Liver (tissue), 8 donors: ENCODE measurements at regions not wholly inside any gene's neighbourhood (a gene's known extent, or its start where the extent isn't known, plus 50 kb on each side); places are given as distances from the start of the nearest gene placed in this dataset.

Source experiments
- DNase-seq: peaks from one replicate; pipeline ENCODE4 v3.0.0-alpha.2; 2017; ENCODE audit warnings: low spot score
- H3K27ac ChIP-seq, 2 donors: one replicate each; pipeline ENCODE4 v1.7.0; 2013; ENCODE audit warnings: inconsistent platforms in 2 of 2, low read length in 2 of 2, control low read depth in 1 of 2, low read depth in 1 of 2, mild to moderate bottlenecking in 1 of 2
- H3K27me3 ChIP-seq, 4 donors: one replicate each; pipeline versions ENCODE4 v1.6.1 to v1.7.0; 2013; ENCODE audit warnings: low read length in 3 of 4, inconsistent platforms in 1 of 4, mild to moderate bottlenecking in 1 of 4, moderate library complexity in 1 of 4; ENCODE audit not compliant: control insufficient read depth in 4 of 4, insufficient read depth in 4 of 4
- H3K36me3 ChIP-seq, 4 donors: one replicate each; pipeline versions ENCODE4 v1.6.1 to v1.7.0; 2013; ENCODE audit warnings: low read length in 3 of 4, mild to moderate bottlenecking in 3 of 4, low read depth in 1 of 4, moderate library complexity in 1 of 4; ENCODE audit not compliant: control insufficient read depth in 4 of 4, insufficient read depth in 3 of 4
- H3K4me1 ChIP-seq, 4 donors: one replicate each; pipeline versions ENCODE4 v1.6.1 to v1.7.0; 2013; ENCODE audit warnings: low read length in 3 of 4, mild to moderate bottlenecking in 3 of 4, moderate library complexity in 1 of 4; ENCODE audit not compliant: control insufficient read depth in 4 of 4, insufficient read depth in 4 of 4
- H3K4me3 ChIP-seq, 3 donors: one replicate each; pipeline versions ENCODE4 v1.6.1 to v1.7.0; 2013; ENCODE audit warnings: low read length in 3 of 3, control low read depth in 1 of 3, low read depth in 1 of 3, mild to moderate bottlenecking in 1 of 3
- H3K9ac ChIP-seq, 2 donors: one replicate each; pipeline ENCODE4 v1.7.0; 2013; ENCODE audit warnings: low read length in 2 of 2, mild to moderate bottlenecking in 2 of 2, moderate library complexity in 2 of 2, control low read depth in 1 of 2, low read depth in 1 of 2
- H3K9me3 ChIP-seq, 4 donors: one replicate each; pipeline versions ENCODE4 v1.6.1 to v1.7.0; 2013; ENCODE audit warnings: low read length in 3 of 4; ENCODE audit not compliant: control insufficient read depth in 4 of 4
- EGR1 ChIP-seq, 2 donors: IDR thresholded peaks; 2 replicates each; pipeline ENCODE4 v1.6.1; 2016 to 2018; ENCODE audit warnings: antibody characterized with exemption in 2 of 2, low read depth in 2 of 2
- FOXA1 ChIP-seq: IDR thresholded peaks from 2 replicates; pipeline ENCODE4 v1.6.1; 2016; ENCODE audit warnings: antibody characterized with exemption
- FOXA2 ChIP-seq: IDR thresholded peaks from 2 replicates; pipeline ENCODE4 v1.6.1; 2016; ENCODE audit warnings: antibody characterized with exemption
- GABPA ChIP-seq, 2 donors: IDR thresholded peaks in 1 of 2; conservative IDR thresholded peaks in 1 of 2; 2 replicates each; pipeline ENCODE4 v1.6.1; 2016; ENCODE audit warnings: antibody characterized with exemption in 2 of 2, mild to moderate bottlenecking in 1 of 2, moderate library complexity in 1 of 2
- HNF4A ChIP-seq, 2 donors: conservative IDR thresholded peaks; 2 replicates each; pipeline ENCODE4 v1.6.1; 2016; ENCODE audit warnings: antibody characterized with exemption in 2 of 2, mild to moderate bottlenecking in 2 of 2
- HNF4G ChIP-seq: IDR thresholded peaks from 2 replicates; pipeline ENCODE4 v1.6.1; 2016; ENCODE audit warnings: antibody characterized with exemption
- JUND ChIP-seq, 2 donors: IDR thresholded peaks; 2 replicates each; pipeline ENCODE4 v1.6.1; 2016; ENCODE audit warnings: antibody characterized with exemption in 2 of 2
- NR2F2 ChIP-seq: IDR thresholded peaks from 2 replicates; pipeline ENCODE4 v1.6.1; 2016; ENCODE audit warnings: antibody characterized with exemption
- RAD21 ChIP-seq, 2 donors: IDR thresholded peaks; 2 replicates each; pipeline ENCODE4 v1.6.1; 2016; ENCODE audit warnings: antibody characterized with exemption in 2 of 2, mild to moderate bottlenecking in 2 of 2
- RXRA ChIP-seq, 2 donors: IDR thresholded peaks; 2 replicates each; pipeline ENCODE4 v1.6.1; 2017 to 2018; ENCODE audit warnings: antibody characterized with exemption in 2 of 2, mild to moderate bottlenecking in 1 of 2
- SP1 ChIP-seq: IDR thresholded peaks from 2 replicates; pipeline ENCODE4 v1.6.1; 2018; ENCODE audit warnings: antibody characterized with exemption, mild to moderate bottlenecking
- TAF1 ChIP-seq: conservative IDR thresholded peaks from 2 replicates; pipeline ENCODE4 v1.6.1; 2016; ENCODE audit warnings: antibody characterized with exemption, mild to moderate bottlenecking
- YY1 ChIP-seq: IDR thresholded peaks from 2 replicates; pipeline ENCODE4 v1.6.1; 2016; ENCODE audit warnings: antibody characterized with exemption, mild to moderate bottlenecking
- WGBS: extraction: QIAGEN DNeasy Blood & Tissue Kit; methylation state at CpG from one replicate; pipeline ENCODE4 v1.1.7; 2013; 5-methylcytosine and 5-hydroxymethylcytosine counted together
- TF ChIP-seq, protein P1 (sequence below): IDR thresholded peaks from 2 replicates; pipeline ENCODE4 v1.6.1; 2016; ENCODE audit warnings: antibody characterized with exemption
- TF ChIP-seq, protein P2 (sequence below): IDR thresholded peaks from 2 replicates; pipeline ENCODE4 v1.6.1; 2016; ENCODE audit warnings: antibody characterized with exemption
- TF ChIP-seq, protein P3 (sequence below): IDR thresholded peaks from 2 replicates; pipeline ENCODE4 v1.6.1; 2016; ENCODE audit warnings: antibody characterized with exemption
- TF ChIP-seq, protein P4 (sequence below): fragments of 150-350 bp; IDR thresholded peaks from 2 replicates; pipeline ENCODE4 v1.5.1; 2017; ENCODE audit warnings: improper control_type of control experiment, low read depth, low read length; ENCODE audit not compliant: missing input control
- donor health status: healthy.
- donor health status: healthy.
- donor health status: healthy.
- donor health status: healthy.
- donor health status: healthy.

DNA sequence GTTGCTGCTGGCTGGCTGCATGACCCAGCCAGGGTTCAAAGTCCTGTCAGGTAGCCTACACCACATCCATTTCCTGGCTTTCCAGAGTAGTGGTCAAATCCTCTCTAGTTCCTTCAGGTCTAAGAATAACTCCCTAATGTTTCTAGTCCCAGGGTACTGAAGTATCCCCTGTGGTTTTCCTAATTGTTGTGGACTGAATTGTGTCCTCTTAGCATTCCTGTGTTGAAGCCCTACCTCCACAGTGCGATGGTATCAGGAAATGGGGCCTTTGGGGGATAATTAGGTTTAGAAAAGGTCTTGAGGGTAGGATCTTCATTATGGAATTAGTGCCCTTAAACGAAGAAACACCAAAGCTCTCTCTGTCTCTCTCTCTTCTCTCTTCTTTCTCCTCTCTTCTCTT is 191.8 kb upstream of the CCNG1 start:
- H3K36me3 ChIP-seq, result no peaks in the 10 kb centered on the region
- H3K9me3 ChIP-seq, result no peaks in the 10 kb centered on the region
- H3K4me1 ChIP-seq, result peaks cover 3 to 11% (median 5%) of the 10 kb centered on the region in 4 donors
- no peaks in the 10 kb centered on the region for H3K27me3 ChIP-seq
- no peak overlapping the region for H3K9ac ChIP-seq
- DNase-seq, result no peak
- WGBS, result 76% methylated on average over 2 of the region's 2 CpGs
- H3K4me3 ChIP-seq, result no peak overlapping the region
- TF ChIP-seq JUND (IDR thresholded peaks at IDR 0.05) (no peak), FOXA1 (no peak), FOXA2 (no peak), HNF4A (conservative IDR thresholded peaks at IDR 0.05) (no peak), SP1 (no peak), RAD21 (IDR thresholded peaks at IDR 0.05) (no peak), NR2F2 (no peak), YY1 (no peak), EGR1 (IDR thresholded peaks at IDR 0.05; ENCODE audit: low read depth in 2 of 2) (no peak)
- TF ChIP-seq, protein P1, sequence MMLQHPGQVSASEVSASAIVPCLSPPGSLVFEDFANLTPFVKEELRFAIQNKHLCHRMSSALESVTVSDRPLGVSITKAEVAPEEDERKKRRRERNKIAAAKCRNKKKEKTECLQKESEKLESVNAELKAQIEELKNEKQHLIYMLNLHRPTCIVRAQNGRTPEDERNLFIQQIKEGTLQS, result no peak
- TF ChIP-seq, protein P2, sequence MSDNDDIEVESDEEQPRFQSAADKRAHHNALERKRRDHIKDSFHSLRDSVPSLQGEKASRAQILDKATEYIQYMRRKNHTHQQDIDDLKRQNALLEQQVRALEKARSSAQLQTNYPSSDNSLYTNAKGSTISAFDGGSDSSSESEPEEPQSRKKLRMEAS, result no peak
- TF ChIP-seq, protein P3, sequence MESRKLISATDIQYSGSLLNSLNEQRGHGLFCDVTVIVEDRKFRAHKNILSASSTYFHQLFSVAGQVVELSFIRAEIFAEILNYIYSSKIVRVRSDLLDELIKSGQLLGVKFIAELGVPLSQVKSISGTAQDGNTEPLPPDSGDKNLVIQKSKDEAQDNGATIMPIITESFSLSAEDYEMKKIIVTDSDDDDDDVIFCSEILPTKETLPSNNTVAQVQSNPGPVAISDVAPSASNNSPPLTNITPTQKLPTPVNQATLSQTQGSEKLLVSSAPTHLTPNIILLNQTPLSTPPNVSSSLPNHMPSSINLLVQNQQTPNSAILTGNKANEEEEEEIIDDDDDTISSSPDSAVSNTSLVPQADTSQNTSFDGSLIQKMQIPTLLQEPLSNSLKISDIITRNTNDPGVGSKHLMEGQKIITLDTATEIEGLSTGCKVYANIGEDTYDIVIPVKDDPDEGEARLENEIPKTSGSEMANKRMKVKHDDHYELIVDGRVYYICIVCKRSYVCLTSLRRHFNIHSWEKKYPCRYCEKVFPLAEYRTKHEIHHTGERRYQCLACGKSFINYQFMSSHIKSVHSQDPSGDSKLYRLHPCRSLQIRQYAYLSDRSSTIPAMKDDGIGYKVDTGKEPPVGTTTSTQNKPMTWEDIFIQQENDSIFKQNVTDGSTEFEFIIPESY, result no peak
- TF ChIP-seq, protein P4, sequence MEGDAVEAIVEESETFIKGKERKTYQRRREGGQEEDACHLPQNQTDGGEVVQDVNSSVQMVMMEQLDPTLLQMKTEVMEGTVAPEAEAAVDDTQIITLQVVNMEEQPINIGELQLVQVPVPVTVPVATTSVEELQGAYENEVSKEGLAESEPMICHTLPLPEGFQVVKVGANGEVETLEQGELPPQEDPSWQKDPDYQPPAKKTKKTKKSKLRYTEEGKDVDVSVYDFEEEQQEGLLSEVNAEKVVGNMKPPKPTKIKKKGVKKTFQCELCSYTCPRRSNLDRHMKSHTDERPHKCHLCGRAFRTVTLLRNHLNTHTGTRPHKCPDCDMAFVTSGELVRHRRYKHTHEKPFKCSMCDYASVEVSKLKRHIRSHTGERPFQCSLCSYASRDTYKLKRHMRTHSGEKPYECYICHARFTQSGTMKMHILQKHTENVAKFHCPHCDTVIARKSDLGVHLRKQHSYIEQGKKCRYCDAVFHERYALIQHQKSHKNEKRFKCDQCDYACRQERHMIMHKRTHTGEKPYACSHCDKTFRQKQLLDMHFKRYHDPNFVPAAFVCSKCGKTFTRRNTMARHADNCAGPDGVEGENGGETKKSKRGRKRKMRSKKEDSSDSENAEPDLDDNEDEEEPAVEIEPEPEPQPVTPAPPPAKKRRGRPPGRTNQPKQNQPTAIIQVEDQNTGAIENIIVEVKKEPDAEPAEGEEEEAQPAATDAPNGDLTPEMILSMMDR, result no peak
- no peak overlapping the region for H3K27ac ChIP-seq

DNA sequence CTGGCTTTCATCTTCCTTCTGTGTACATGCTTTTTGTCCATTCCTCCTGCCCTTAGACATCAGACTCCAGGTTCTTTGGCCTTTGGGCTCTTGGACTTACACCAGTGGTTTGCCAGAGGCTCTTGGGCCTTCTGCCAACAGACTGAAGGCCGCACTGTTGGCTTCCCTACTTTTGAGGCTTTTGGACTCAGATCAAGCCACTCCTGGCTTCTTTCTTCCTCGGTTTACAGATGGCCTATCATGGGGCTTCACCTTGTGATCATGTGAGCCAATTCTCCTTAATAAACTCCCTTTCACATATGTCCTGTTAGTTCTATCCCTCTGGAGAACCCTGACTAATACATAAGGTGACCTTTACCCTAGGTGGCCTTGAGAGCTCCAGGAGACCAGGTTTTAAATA is 189.1 kb upstream of the CCNG1 start:
- no peak overlapping the region for H3K9ac ChIP-seq
- H3K27me3 ChIP-seq, result no peaks in the 10 kb centered on the region
- DNase-seq, result no peak
- H3K4me3 ChIP-seq, result no peak overlapping the region
- H3K27ac ChIP-seq, result no peak overlapping the region
- peaks cover 3 to 11% (median 5%) of the 10 kb centered on the region in 4 donors for H3K4me1 ChIP-seq
- TF ChIP-seq FOXA1, result peak; percentile 9
- peak; percentile 55 for TF ChIP-seq HNF4G
- TF ChIP-seq YY1, result peak; percentile 19
- peak; percentile 31 to 51 for TF ChIP-seq RXRA (IDR thresholded peaks at IDR 0.05)
- no peak for TF ChIP-seq EGR1 (IDR thresholded peaks at IDR 0.05; ENCODE audit: low read depth in 2 of 2)
- TF ChIP-seq RAD21 (IDR thresholded peaks at IDR 0.05), result no peak
- peak; percentile 84 to 91 for TF ChIP-seq HNF4A (conservative IDR thresholded peaks at IDR 0.05)
- no peak for TF ChIP-seq FOXA2
- H3K36me3 ChIP-seq, result no peaks in the 10 kb centered on the region
- H3K9me3 ChIP-seq, result no peaks in the 10 kb centered on the region
- 30% methylated on average over 2 of the region's 2 CpGs for WGBS

DNA sequence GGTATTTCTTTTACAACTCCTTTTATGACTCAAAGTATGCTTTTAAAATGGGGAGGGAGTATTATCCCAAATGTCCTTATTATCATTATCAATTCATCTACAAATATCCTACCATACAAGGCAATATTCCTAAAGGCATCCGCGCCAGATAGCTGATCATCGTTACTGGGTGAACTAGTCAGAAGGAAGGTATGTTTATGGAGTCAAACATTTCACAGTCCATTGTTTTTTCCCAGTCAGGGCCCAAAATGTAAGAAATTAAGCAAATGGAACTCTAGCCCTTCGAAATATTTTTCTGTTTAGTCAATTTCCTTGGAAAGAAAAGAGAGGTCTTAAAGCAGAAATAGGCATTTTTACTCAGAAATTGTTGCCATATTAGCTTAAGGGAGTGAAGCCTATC is 188.5 kb upstream of the CCNG1 start:
- DNase-seq, result no peak
- H3K9ac ChIP-seq, result no peak overlapping the region
- no peak overlapping the region for H3K4me3 ChIP-seq
- TF ChIP-seq, protein P2, result no peak
- TF ChIP-seq JUND (IDR thresholded peaks at IDR 0.05) (no peak), GABPA (IDR thresholded peaks at IDR 0.05 in 1 of 2, conservative IDR thresholded peaks at IDR 0.05 in 1 of 2) (no peak), FOXA2 (no peak), TAF1 (no peak), RAD21 (IDR thresholded peaks at IDR 0.05) (no peak), NR2F2 (no peak), EGR1 (IDR thresholded peaks at IDR 0.05; ENCODE audit: low read depth in 2 of 2) (no peak), HNF4G (no peak), HNF4A (conservative IDR thresholded peaks at IDR 0.05) (no peak), RXRA (IDR thresholded peaks at IDR 0.05) (no peak)
- TF ChIP-seq, protein P1, result no peak
- no peaks in the 10 kb centered on the region for H3K36me3 ChIP-seq
- no peaks in the 10 kb centered on the region for H3K27me3 ChIP-seq
- no peak overlapping the region for H3K27ac ChIP-seq
- H3K4me1 ChIP-seq, result peaks cover 3 to 11% (median 5%) of the 10 kb centered on the region in 4 donors
- WGBS, result 93% methylated on average over 4 of the region's 4 CpGs
- H3K9me3 ChIP-seq, result no peaks in the 10 kb centered on the region
